Gastroesophageal sphincter (tissue), 4 donors: ENCODE measurements at regions not wholly inside any gene's neighbourhood (a gene's known extent, or its start where the extent isn't known, plus 50 kb on each side); places are given as distances from the start of the nearest gene placed in this dataset.

Experiments
- ATAC-seq: fragments of 150-250 bp; one replicate; pipeline ENCODE4 v1.9.1; 2016; ENCODE audit warnings: mild to moderate bottlenecking, moderate library complexity
- H3K27ac ChIP-seq, 4 donors: fragments of 200-600 bp; sonication (generic) in 3 of 4; 1 replicate in 3 of 4; 2 replicates in 1 of 4; pipeline ENCODE4 v1.5.1; 2016 to 2019
- H3K27me3 ChIP-seq: fragments of 200-600 bp; sonication (generic); one replicate; pipeline ENCODE4 v1.5.1; 2019
- H3K36me3 ChIP-seq, 2 donors: fragments of 200-600 bp; sonication (generic); one replicate each; pipeline ENCODE4 v1.5.1; 2019; ENCODE audit warnings: control low read depth in 1 of 2
- H3K4me1 ChIP-seq, 3 donors: fragments of 200-600 bp; sonication (generic); 1 replicate in 2 of 3; 2 replicates in 1 of 3; pipeline ENCODE4 v1.5.1; 2016 to 2019; ENCODE audit warnings: control low read depth in 2 of 3
- H3K4me3 ChIP-seq, 2 donors: fragments of 200-600 bp; sonication (generic); one replicate each; pipeline ENCODE4 v1.5.1; 2019; ENCODE audit warnings: mild to moderate bottlenecking in 1 of 2, moderate library complexity in 1 of 2
- H3K9me3 ChIP-seq, 3 donors: fragments of 200-600 bp; sonication (generic); one replicate each; pipeline ENCODE4 v1.5.1; 2017 to 2019; ENCODE audit warnings: control low read depth in 2 of 3
- CTCF ChIP-seq, 4 experiments: fragments of 200-600 bp in 2 of 4; fragments of 450-650 bp in 2 of 4; sonication (generic) in 1 of 4; IDR thresholded peaks; one replicate each; pipeline ENCODE4 v1.5.1; 2017 to 2019; ENCODE audit warnings: antibody characterized with exemption in 4 of 4, mild to moderate bottlenecking in 2 of 4, moderate library complexity in 2 of 4
- EP300 ChIP-seq: sonication (generic); formaldehyde crosslinking; IDR thresholded peaks from one replicate; pipeline ENCODE4 v1.6.1; 2017; ENCODE audit warnings: antibody characterized with exemption, mild to moderate bottlenecking
- POLR2A ChIP-seq, 2 donors: fragments of 450-650 bp; IDR thresholded peaks; one replicate each; pipeline ENCODE4 v1.6.1; 2017; ENCODE audit warnings: antibody characterized with exemption in 2 of 2, mild to moderate bottlenecking in 2 of 2, moderate library complexity in 1 of 2
- POLR2AphosphoS5 ChIP-seq: sonication (generic); formaldehyde crosslinking; IDR thresholded peaks from one replicate; pipeline ENCODE4 v1.6.1; 2017; ENCODE audit warnings: antibody characterized with exemption
- WGBS, 2 donors: methylation state at CpG; one replicate each; pipeline ENCODE4 v1.1.5; 2018; ENCODE audit warnings: low coverage in 1 of 2; 5-methylcytosine and 5-hydroxymethylcytosine counted together

GRCh38 chr3:26449996-26450395 lies 172.6 kb upstream of the LRRC3B start:
- Histone ChIP-seq H3K27me3 (no peaks in the 10 kb centered on the region), H3K27ac (no peak overlapping the region), H3K9me3 (no peaks in the 10 kb centered on the region), H3K36me3 (no peaks in the 10 kb centered on the region), H3K4me3 (no peak overlapping the region), H3K4me1 (peaks cover 0 to 5% (median 0%) of the 10 kb centered on the region in 3 donors)
- 15 to 37% methylated on average over 3 of the region's 3 CpGs for WGBS, 2 donors
- TF ChIP-seq CTCF (IDR thresholded peaks at IDR 0.05) (no peak), EP300 (no peak), POLR2A (IDR thresholded peaks at IDR 0.05) (no peak), POLR2AphosphoS5 (no peak)
- ATAC-seq = no peak

- Histone ChIP-seq H3K4me1 (peaks cover 0 to 5% (median 0%) of the 10 kb centered on the region in 3 donors), H3K27me3 (no peaks in the 10 kb centered on the region), H3K4me3 (no peak overlapping the region), H3K9me3 (no peaks in the 10 kb centered on the region), H3K27ac (no peak overlapping the region), H3K36me3 (no peaks in the 10 kb centered on the region)
- 54 to 100% methylated on average over 1 to 2 of the region's 2 CpGs for WGBS, 2 donors
- TF ChIP-seq POLR2A (IDR thresholded peaks at IDR 0.05) (no peak), POLR2AphosphoS5 (no peak), EP300 (no peak), CTCF (IDR thresholded peaks at IDR 0.05) (no peak)
- no peak for ATAC-seq
Measured at GRCh38 chr3:26452363-26452762, 170.2 kb upstream of the LRRC3B start.

GRCh38 chr3:26460985-26461384 lies 161.6 kb upstream of the LRRC3B start:
- H3K36me3 ChIP-seq = no peaks in the 10 kb centered on the region
- no peak for ATAC-seq
- no peak overlapping the region for H3K27ac ChIP-seq
- peaks cover 0 to 12% (median 0%) of the 10 kb centered on the region in 3 donors for H3K9me3 ChIP-seq
- no peaks in the 10 kb centered on the region for H3K4me1 ChIP-seq
- WGBS, 2 donors = 67 to 71% methylated on average over 3 of the region's 3 CpGs
- H3K4me3 ChIP-seq = no peak overlapping the region
- no peak for TF ChIP-seq POLR2AphosphoS5
- no peak for TF ChIP-seq CTCF (IDR thresholded peaks at IDR 0.05)
- TF ChIP-seq EP300 = no peak
- no peak for TF ChIP-seq POLR2A (IDR thresholded peaks at IDR 0.05)
- no peaks in the 10 kb centered on the region for H3K27me3 ChIP-seq

GRCh38 chr3:26472345-26472744 lies 150.2 kb upstream of the LRRC3B start:
- 51 to 87% methylated on average over 5 to 6 of the region's 6 CpGs for WGBS, 2 donors

More at GRCh38 chr3:26472345-26472744, 150.2 kb upstream of the LRRC3B start:
- Histone ChIP-seq H3K9me3 (no peaks in the 10 kb centered on the region), H3K4me1 (no peaks in the 10 kb centered on the region), H3K27me3 (no peaks in the 10 kb centered on the region), H3K4me3 (no peak overlapping the region), H3K27ac (no peak overlapping the region), H3K36me3 (no peaks in the 10 kb centered on the region)
- ATAC-seq = no peak
- TF ChIP-seq EP300 = no peak
- TF ChIP-seq CTCF (IDR thresholded peaks at IDR 0.05) = no peak
- no peak for TF ChIP-seq POLR2A (IDR thresholded peaks at IDR 0.05)
- TF ChIP-seq POLR2AphosphoS5 = no peak
